Natural killer cell (primary cell): ENCODE measurements at regions not wholly inside any gene's neighbourhood (a gene's known extent, or its start where the extent isn't known, plus 50 kb on each side); places are given as distances from the start of the nearest gene placed in this dataset.

Source experiments
- ATAC-seq, 3 donors: fragments of 150-1000 bp in 2 of 3; fragments of 200-7000 bp in 1 of 3; cut with Tn5 transposase; 1 replicate in 1 of 3; 2 replicates in 2 of 3; pipeline ENCODE4 v1.10.0; 2021; ENCODE audit warnings: mild to moderate bottlenecking in 2 of 3, moderate library complexity in 2 of 3
- DNase-seq, 2 donors: peaks; one replicate each; pipeline versions ENCODE4 v3.0.0 to v3.0.0-alpha.2; 2013 to 2021; ENCODE audit warnings: mixed read lengths in 1 of 2
- H3K27ac ChIP-seq: one replicate; pipeline ENCODE4 v1.5.1; 2013; ENCODE audit warnings: mild to moderate bottlenecking, low read length
- H3K27me3 ChIP-seq: one replicate; pipeline ENCODE4 v1.6.1; 2013; ENCODE audit warnings: low read length; ENCODE audit not compliant: control insufficient read depth, insufficient read depth
- H3K36me3 ChIP-seq: one replicate; pipeline ENCODE4 v1.6.1; 2013; ENCODE audit warnings: low read length; ENCODE audit not compliant: control insufficient read depth, insufficient read depth
- H3K4me1 ChIP-seq: one replicate; pipeline ENCODE4 v1.6.1; 2013; ENCODE audit warnings: low read length; ENCODE audit not compliant: control insufficient read depth, insufficient read depth
- H3K4me3 ChIP-seq: one replicate; pipeline ENCODE4 v1.5.1; 2013; ENCODE audit warnings: low read length
- H3K9me3 ChIP-seq: one replicate; pipeline ENCODE4 v1.6.1; 2013; ENCODE audit warnings: low read length; ENCODE audit not compliant: control insufficient read depth, insufficient read depth
- H3K27ac Mint-ChIP-seq, 2 donors: one replicate each; pipeline ENCODE4 v1.8.0; 2022; ENCODE audit warnings: mild to moderate bottlenecking in 2 of 2, mixed read lengths in 2 of 2, moderate library complexity in 1 of 2
- H3K27me3 Mint-ChIP-seq, 2 donors: one replicate each; pipeline ENCODE4 v1.8.0; 2022; ENCODE audit warnings: low read depth in 2 of 2, mixed read lengths in 2 of 2
- H3K36me3 Mint-ChIP-seq: one replicate; pipeline ENCODE4 v1.8.0; 2022; ENCODE audit warnings: mixed read lengths
- H3K4me1 Mint-ChIP-seq, 2 donors: one replicate each; pipeline ENCODE4 v1.8.0; 2022; ENCODE audit warnings: mixed read lengths in 2 of 2
- H3K4me3 Mint-ChIP-seq: one replicate; pipeline ENCODE4 v1.8.0; 2022; ENCODE audit warnings: mild to moderate bottlenecking, moderate library complexity, mixed read lengths
- H3K9me3 Mint-ChIP-seq, 2 donors: one replicate each; pipeline ENCODE4 v1.8.0; 2022; ENCODE audit warnings: mixed read lengths in 2 of 2
- WGBS: methylation state at CpG from one replicate; pipeline ENCODE4 v1.1.7; 2013; ENCODE audit warnings: missing lambda C conversion rate; ENCODE audit not compliant: insufficient coverage; 5-methylcytosine and 5-hydroxymethylcytosine counted together
- intact Hi-C: fragments of 100-400 bp; cut with micrococcal nuclease; formaldehyde crosslinking; loops from one replicate; pipeline ENCODE4 v1.14.2; 2022
- TF ChIP-seq, protein P1 (sequence below): fragments of 200-600 bp; IDR thresholded peaks from one replicate; pipeline ENCODE4 v1.8.0; 2022; ENCODE audit warnings: antibody characterized with exemption

DNA sequence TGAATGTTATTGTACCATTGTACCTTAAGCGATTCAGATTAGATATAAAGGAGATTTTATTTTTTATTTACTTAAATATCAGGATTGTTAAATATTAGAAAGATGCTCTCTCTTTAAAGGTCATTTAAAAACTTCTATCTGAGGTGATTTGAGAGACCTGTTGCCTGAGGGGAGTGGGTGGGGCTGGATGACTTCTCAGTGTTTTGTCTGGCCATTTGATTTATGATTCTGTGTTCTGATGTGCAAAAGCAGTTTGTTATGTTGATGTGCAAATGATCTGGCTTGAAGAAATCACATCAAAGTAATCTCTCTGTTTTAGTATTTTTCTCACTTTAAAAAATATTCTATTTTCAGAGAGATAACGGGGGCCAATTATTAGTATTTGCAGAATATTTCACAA lies 370.8 kb downstream of the NUP35 start:
- H3K36me3 ChIP-seq: no peaks in the 10 kb centered on the region
- H3K27ac ChIP-seq: no peak overlapping the region
- no peak overlapping the region for H3K27ac Mint-ChIP-seq
- no CpG with 5 or more reads among the region's 2 CpGs for WGBS
- no peaks in the 10 kb centered on the region for H3K4me1 ChIP-seq
- no peak overlapping the region for H3K4me3 Mint-ChIP-seq
- intact Hi-C loops: no loop called here
- DNase-seq: no peak
- H3K27me3 ChIP-seq: no peaks in the 10 kb centered on the region
- no peak overlapping the region for H3K4me3 ChIP-seq
- no peaks in the 10 kb centered on the region for H3K27me3 Mint-ChIP-seq
- peaks cover 18 to 31% of the 10 kb centered on the region in 2 donors for H3K9me3 Mint-ChIP-seq
- TF ChIP-seq, protein P1, sequence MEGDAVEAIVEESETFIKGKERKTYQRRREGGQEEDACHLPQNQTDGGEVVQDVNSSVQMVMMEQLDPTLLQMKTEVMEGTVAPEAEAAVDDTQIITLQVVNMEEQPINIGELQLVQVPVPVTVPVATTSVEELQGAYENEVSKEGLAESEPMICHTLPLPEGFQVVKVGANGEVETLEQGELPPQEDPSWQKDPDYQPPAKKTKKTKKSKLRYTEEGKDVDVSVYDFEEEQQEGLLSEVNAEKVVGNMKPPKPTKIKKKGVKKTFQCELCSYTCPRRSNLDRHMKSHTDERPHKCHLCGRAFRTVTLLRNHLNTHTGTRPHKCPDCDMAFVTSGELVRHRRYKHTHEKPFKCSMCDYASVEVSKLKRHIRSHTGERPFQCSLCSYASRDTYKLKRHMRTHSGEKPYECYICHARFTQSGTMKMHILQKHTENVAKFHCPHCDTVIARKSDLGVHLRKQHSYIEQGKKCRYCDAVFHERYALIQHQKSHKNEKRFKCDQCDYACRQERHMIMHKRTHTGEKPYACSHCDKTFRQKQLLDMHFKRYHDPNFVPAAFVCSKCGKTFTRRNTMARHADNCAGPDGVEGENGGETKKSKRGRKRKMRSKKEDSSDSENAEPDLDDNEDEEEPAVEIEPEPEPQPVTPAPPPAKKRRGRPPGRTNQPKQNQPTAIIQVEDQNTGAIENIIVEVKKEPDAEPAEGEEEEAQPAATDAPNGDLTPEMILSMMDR: no peak
- no peak for ATAC-seq
- peaks cover 6% of the 10 kb centered on the region for H3K36me3 Mint-ChIP-seq
- H3K9me3 ChIP-seq: peaks cover 5% of the 10 kb centered on the region
- H3K4me1 Mint-ChIP-seq: no peaks in the 10 kb centered on the region

DNA sequence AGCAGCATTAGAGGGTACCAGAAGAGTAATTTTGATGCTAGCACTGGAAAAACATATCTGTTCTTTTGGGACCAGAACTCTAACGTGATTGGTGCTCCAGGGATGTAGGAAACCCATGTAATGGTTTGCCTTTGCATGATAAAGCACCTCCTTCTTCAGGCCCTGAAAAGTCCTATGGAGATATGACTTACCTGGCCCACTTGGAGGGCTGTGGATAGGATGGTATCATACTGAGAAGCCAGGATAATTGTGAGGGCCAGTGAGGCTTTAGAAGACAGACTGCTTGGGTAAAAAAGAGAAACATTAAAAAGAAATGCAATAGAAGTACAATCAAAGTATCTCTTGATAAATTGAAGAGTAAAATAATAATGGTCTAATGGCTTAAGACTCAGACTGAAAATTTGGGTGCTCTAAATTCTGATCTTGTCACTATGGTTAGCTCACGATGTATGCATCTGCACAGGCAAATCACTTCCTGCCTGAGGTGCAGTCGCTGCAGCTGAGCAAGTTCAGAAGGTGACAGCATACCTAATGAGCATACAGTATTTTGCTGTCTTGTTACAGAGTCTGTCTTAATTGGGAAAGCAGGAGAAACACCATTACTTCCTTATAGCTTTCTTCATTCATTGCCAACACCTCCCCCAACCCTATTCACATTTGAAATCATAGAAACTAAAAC lies 371.5 kb downstream of the NUP35 start:
- H3K9me3 ChIP-seq: peaks cover 5% of the 10 kb centered on the region
- no peak for DNase-seq
- no peak for ATAC-seq
- TF ChIP-seq, protein P1: no peak
- no peak overlapping the region for H3K27ac ChIP-seq
- H3K27me3 Mint-ChIP-seq: no peaks in the 10 kb centered on the region
- no peak overlapping the region for H3K27ac Mint-ChIP-seq
- no peaks in the 10 kb centered on the region for H3K27me3 ChIP-seq
- peaks cover 17 to 31% of the 10 kb centered on the region in 2 donors for H3K9me3 Mint-ChIP-seq
- no peaks in the 10 kb centered on the region for H3K4me1 Mint-ChIP-seq
- H3K36me3 Mint-ChIP-seq: peaks cover 6% of the 10 kb centered on the region
- no peaks in the 10 kb centered on the region for H3K36me3 ChIP-seq
- intact Hi-C loops: no loop called here
- H3K4me3 ChIP-seq: no peak overlapping the region
- no peaks in the 10 kb centered on the region for H3K4me1 ChIP-seq
- WGBS: 18% methylated on average over 3 of the region's 3 CpGs
- H3K4me3 Mint-ChIP-seq: no peak overlapping the region

DNA sequence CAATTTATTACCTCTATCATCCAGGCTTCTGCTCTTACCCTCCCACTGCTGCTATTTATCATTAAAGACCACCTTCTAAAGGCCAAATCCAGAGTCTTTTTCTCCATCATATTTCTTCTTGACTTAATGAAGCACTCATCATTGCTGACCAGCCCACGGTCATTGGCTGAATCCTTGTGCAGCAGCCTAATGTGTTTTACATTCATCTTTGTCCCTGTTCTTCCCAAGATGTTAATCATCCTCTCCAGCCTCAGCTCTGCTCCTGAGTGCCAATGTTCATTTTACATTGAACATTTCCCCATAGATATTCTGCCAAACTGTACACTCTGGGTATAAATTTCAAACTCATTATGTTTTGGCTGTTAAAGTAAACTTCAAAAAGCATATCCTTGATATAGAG lies 373.6 kb downstream of the NUP35 start:
- Histone ChIP-seq H3K4me1 (no peaks in the 10 kb centered on the region), H3K36me3 (no peaks in the 10 kb centered on the region), H3K4me3 (no peak overlapping the region), H3K9me3 (peaks cover 4% of the 10 kb centered on the region), H3K27ac (no peak overlapping the region), H3K27me3 (no peaks in the 10 kb centered on the region)
- Mint-ChIP-seq H3K4me1 (no peaks in the 10 kb centered on the region), H3K27ac (no peak overlapping the region), H3K27me3 (no peaks in the 10 kb centered on the region), H3K36me3 (peaks cover 10% of the 10 kb centered on the region), H3K9me3 (peaks cover 10 to 26% of the 10 kb centered on the region in 2 donors), H3K4me3 (no peak overlapping the region)
- TF ChIP-seq, protein P1: no peak
- no peak for DNase-seq
- intact Hi-C loops: no loop called here
- no peak for ATAC-seq
- 75% methylated on average over 1 of the region's 1 CpG for WGBS

DNA sequence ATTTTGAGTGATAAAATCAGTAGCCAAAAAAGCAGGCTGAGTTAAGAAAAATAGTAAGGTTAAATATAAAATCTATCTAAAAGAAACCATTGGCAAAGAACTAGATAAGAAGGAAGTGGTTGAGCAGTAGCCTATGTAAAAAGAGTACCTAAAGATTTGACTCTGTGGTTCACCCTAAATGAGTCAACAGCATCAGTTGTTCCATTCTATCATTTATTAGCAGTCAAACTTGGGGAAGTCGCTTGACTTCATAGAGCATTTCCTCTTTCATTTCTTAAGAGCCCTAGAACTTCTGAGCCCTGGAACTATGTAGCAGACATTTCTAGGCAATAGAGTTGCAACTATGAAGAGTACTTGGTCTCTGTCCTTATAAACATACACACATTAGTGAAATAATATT lies 381.7 kb downstream of the NUP35 start:
- H3K9me3 ChIP-seq: peaks cover 10% of the 10 kb centered on the region
- H3K4me3 ChIP-seq: no peak overlapping the region
- ATAC-seq: no peak
- peaks cover 5% of the 10 kb centered on the region for H3K36me3 Mint-ChIP-seq
- H3K36me3 ChIP-seq: no peaks in the 10 kb centered on the region
- 91% methylated on average over 1 of the region's 1 CpG for WGBS
- H3K9me3 Mint-ChIP-seq: peaks cover 19 to 21% of the 10 kb centered on the region in 2 donors
- H3K27me3 ChIP-seq: no peaks in the 10 kb centered on the region
- no peak for DNase-seq
- no peaks in the 10 kb centered on the region for H3K4me1 ChIP-seq
- H3K4me3 Mint-ChIP-seq: no peak overlapping the region
- H3K27me3 Mint-ChIP-seq: no peaks in the 10 kb centered on the region
- intact Hi-C loops: no loop called here
- TF ChIP-seq, protein P1: no peak
- H3K27ac Mint-ChIP-seq: no peak overlapping the region
- no peak overlapping the region for H3K27ac ChIP-seq
- H3K4me1 Mint-ChIP-seq: no peaks in the 10 kb centered on the region
